ENCODE measurements at regions not wholly inside any gene's neighbourhood (a gene's known extent, or its start where the extent isn't known, plus 50 kb on each side); places are given as distances from the start of the nearest gene placed in this dataset.
"Not testable (repeated sequence)": the region's sequence is repeated elsewhere in the genome, so short reads cannot be mapped to it uniquely, and the experiment has no call there.

GRCh38 chr2:2456721-2457120 is 125.6 kb upstream of the MYT1L start:
- TF ChIP-seq EP300 (IDR thresholded peaks at IDR 0.05) = no peak
- TF ChIP-seq CTCF (IDR thresholded peaks at IDR 0.05) = no peak
- TF ChIP-seq POLR2AphosphoS5 (IDR thresholded peaks at IDR 0.05) = no peak
- TF ChIP-seq POLR2A (IDR thresholded peaks at IDR 0.05) = no peak
- no peaks in the 10 kb centered on the region for H3K4me1 ChIP-seq
- no peak for DNase-seq
- 86 to 87% methylated on average over 7 of the region's 7 CpGs for WGBS, 2 donors
- no peaks in the 10 kb centered on the region for H3K27me3 ChIP-seq
- H3K27ac ChIP-seq = no peak overlapping the region
- peaks cover 0 to 3% (median 0%) of the 10 kb centered on the region in 4 donors for H3K9me3 ChIP-seq
- intact Hi-C loops (cut with DNase I) = no loop called here
- H3K4me3 ChIP-seq = no peak overlapping the region
- no peaks in the 10 kb centered on the region for H3K36me3 ChIP-seq

DNA sequence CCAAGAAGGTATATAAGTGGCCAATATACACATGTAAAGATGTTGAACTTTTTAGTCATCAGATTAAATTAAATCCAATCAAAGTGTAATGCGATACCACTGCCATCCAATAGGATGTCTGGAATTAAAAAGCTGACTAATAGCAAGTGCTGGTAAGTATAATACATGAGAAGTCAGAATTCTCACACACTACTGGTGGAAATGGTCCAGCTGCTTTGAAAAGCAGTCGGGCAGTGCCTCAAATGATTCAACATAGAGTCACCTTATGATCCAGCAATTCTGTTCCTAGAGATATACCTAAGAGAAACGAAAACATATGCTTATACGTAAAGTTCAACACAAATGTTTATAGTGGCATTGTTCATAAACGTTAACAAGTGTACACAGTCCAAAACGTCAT is 124.1 kb upstream of the MYT1L start:
- Histone ChIP-seq H3K27ac (no peak overlapping the region), H3K9me3 (peaks cover 0 to 3% (median 0%) of the 10 kb centered on the region in 4 donors), H3K4me1 (no peaks in the 10 kb centered on the region), H3K4me3 (no peak overlapping the region), H3K27me3 (no peaks in the 10 kb centered on the region), H3K36me3 (no peaks in the 10 kb centered on the region)
- intact Hi-C loops (cut with DNase I) = no loop called here
- no peak for TF ChIP-seq POLR2AphosphoS5 (IDR thresholded peaks at IDR 0.05)
- TF ChIP-seq POLR2A (IDR thresholded peaks at IDR 0.05) = no peak
- no peak for TF ChIP-seq CTCF (IDR thresholded peaks at IDR 0.05)
- no peak for TF ChIP-seq EP300 (IDR thresholded peaks at IDR 0.05)
- no peak for DNase-seq
- WGBS, 2 donors = 83 to 87% methylated on average over 6 of the region's 6 CpGs

DNA sequence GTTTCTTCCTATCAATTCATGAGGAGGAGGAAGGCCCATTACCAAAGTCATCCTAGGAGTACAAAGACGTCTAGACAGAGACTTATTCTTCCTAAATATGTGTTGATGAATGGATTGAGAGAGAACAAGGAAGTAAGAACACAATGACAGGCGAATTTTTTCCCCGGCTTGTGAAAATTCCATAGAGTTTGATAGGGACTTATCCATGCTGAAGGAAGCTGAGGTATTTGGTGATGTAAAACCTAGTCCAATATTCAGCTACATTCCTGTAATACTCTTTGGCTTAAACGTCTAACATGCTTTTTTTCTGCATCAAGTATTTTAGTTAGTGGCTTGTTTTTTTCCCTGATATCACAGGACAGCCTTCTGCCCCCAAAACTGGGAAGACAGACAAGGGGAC is 121.9 kb upstream of the MYT1L start:
- Histone ChIP-seq H3K36me3 (no peaks in the 10 kb centered on the region), H3K4me3 (no peak overlapping the region), H3K27ac (no peak overlapping the region), H3K27me3 (no peaks in the 10 kb centered on the region), H3K4me1 (no peaks in the 10 kb centered on the region), H3K9me3 (peaks cover 0 to 3% (median 0%) of the 10 kb centered on the region in 4 donors)
- intact Hi-C loops (cut with DNase I) = no loop called here
- no peak for DNase-seq
- no peak for TF ChIP-seq EP300 (IDR thresholded peaks at IDR 0.05)
- TF ChIP-seq POLR2AphosphoS5 (IDR thresholded peaks at IDR 0.05) = no peak
- no peak for TF ChIP-seq POLR2A (IDR thresholded peaks at IDR 0.05)
- 60 to 68% methylated on average over 4 of the region's 4 CpGs for WGBS, 2 donors

GRCh38 chr2:2451275-2451674 is 120.2 kb upstream of the MYT1L start:
- H3K4me1 ChIP-seq; H3K9me3 ChIP-seq; DNase-seq; H3K27ac ChIP-seq; H3K27me3 ChIP-seq; intact Hi-C loops (cut with DNase I); H3K4me3 ChIP-seq; H3K36me3 ChIP-seq: not testable (repeated sequence)
- WGBS, 2 donors = 66 to 78% methylated on average over 4 of the region's 4 CpGs

DNA sequence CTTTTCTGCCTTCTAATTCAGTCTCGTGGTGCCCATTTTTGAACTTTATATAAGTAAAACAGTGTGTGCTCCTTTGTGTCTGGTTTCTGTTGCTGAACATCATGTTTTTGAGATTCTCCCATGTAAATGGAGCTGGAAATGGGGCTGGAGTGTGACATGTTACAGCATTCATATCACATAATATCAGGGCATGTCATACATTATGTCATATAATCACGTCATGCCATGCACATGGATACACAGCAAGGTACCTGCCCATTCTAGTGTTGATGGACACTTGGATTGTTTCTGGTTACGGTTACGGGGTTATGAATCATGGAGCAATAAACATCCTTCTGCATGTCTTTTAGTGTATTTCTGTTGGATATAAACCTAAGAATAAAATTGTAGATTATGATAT is 117.1 kb upstream of the MYT1L start:
- DNase-seq = no peak
- no peak for TF ChIP-seq CTCF (IDR thresholded peaks at IDR 0.05)
- no peak for TF ChIP-seq EP300 (IDR thresholded peaks at IDR 0.05)
- no peak for TF ChIP-seq POLR2AphosphoS5 (IDR thresholded peaks at IDR 0.05)
- Histone ChIP-seq H3K9me3 (peaks cover 0 to 3% (median 0%) of the 10 kb centered on the region in 4 donors), H3K4me1 (no peaks in the 10 kb centered on the region), H3K27me3 (no peaks in the 10 kb centered on the region), H3K27ac (no peak overlapping the region), H3K4me3 (no peak overlapping the region), H3K36me3 (no peaks in the 10 kb centered on the region)
- WGBS, 2 donors = 78 to 84% methylated on average over 4 of the region's 4 CpGs
- intact Hi-C loops (cut with DNase I) = no loop called here

GRCh38 chr2:2422621-2423020 is 91.5 kb upstream of the MYT1L start:
- no peaks in the 10 kb centered on the region for H3K36me3 ChIP-seq
- intact Hi-C loops (cut with DNase I) = no loop called here
- no peaks in the 10 kb centered on the region for H3K4me1 ChIP-seq
- H3K9me3 ChIP-seq = no peaks in the 10 kb centered on the region
- TF ChIP-seq POLR2A (IDR thresholded peaks at IDR 0.05) = no peak
- no peak for TF ChIP-seq EP300 (IDR thresholded peaks at IDR 0.05)
- TF ChIP-seq CTCF (IDR thresholded peaks at IDR 0.05) = no peak
- H3K4me3 ChIP-seq = no peak overlapping the region
- no peak overlapping the region for H3K27ac ChIP-seq
- WGBS, 2 donors = 61 to 74% methylated on average over 5 of the region's 5 CpGs
- no peaks in the 10 kb centered on the region for H3K27me3 ChIP-seq
- DNase-seq = no peak

All from sigmoid colon (tissue), 6 donors.